HG03469 (cell line): ENCODE measurements at regions not wholly inside any gene's neighbourhood (a gene's known extent, or its start where the extent isn't known, plus 50 kb on each side); places are given as distances from the start of the nearest gene placed in this dataset.
"Not testable (repeated sequence)": the region's sequence is repeated elsewhere in the genome, so short reads cannot be mapped to it uniquely, and the experiment has no call there.

Source experiments
- ATAC-seq: cut with Tn5 transposase; IDR thresholded peaks from one replicate; pipeline ENCODE4 v1.9.1; 2021; ENCODE audit warnings: mild to moderate bottlenecking, moderate library complexity, moderate number of reproducible peaks; ENCODE audit not compliant: unreplicated experiment

DNA sequence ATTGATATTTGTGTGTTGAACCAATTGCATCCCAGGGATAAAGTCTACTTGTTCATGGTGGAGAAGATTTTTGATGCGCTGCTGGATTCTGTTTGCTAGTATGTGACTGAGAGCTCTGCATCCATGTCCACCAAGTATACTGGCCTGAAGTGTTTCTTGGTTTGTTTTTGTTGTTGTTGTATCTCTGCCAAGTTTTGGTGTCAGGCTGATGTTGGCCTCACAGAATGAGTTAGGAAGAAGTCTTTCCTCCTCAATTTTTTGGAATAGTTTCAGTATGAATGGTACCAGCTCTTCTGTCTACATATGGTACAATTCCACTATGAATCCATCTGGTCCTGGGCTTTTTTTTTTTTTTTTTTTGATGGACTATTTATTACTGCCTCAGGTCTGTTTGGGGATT is 50.9 kb upstream of the OSTN start:
- no peak for ATAC-seq

DNA sequence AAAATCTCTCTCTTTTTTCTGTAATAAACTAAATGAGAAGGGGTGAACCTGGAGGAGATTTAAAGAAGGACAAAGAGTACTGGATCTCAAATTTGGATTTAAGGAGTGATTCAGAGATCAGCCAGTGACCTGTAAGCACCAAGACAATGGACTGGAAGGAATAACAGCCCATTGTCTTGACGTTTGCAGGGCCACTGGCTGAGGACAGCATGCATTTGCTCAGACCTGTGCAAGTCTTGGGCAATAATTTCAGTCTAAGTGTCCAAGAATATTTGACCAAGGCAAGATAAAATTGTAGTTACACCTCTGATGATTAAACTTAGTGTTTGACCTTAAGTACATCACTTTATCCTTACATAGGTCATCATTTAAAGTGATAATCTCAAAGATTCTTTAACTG is 55.8 kb upstream of the OSTN start:
- ATAC-seq = no peak

DNA sequence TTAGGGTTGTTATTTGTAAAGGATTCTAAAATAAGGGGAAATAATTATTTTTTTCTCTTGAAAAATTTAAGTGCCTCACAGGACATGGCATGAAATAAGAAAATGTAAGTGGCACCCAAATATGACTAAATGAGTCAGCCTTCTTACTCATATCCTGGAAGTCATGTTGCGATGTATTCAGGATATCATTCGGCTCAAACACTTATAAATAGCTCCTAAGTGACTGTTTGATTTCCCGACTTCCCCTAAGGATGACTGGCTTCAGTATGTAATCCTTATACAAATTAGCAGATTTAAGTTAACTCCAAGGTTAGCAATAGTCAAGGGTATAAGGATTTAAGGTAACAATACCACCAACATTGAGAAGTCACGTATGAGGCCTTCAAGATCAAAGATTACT is 57.3 kb upstream of the OSTN start:
- ATAC-seq = no peak

DNA sequence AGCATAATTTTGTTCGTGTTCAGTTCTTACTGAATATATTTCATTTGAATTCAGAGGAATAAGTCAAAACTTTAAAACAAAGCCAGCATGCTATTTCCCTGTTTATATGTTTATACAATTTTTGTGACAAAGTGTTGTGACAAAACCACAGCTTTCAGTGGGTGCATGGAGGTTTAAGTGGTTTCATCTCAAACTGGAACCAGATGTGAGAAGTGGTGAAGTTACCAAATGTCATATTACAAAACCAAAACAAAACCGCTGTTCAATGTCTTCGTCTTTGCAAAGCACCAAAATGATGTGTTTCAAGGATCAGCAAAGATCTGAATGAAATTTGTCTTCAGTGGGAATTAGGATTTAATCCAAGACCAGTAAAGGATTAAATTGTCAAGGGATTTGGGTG is 59.3 kb upstream of the OSTN start:
- peak; percentile 32 for ATAC-seq

DNA sequence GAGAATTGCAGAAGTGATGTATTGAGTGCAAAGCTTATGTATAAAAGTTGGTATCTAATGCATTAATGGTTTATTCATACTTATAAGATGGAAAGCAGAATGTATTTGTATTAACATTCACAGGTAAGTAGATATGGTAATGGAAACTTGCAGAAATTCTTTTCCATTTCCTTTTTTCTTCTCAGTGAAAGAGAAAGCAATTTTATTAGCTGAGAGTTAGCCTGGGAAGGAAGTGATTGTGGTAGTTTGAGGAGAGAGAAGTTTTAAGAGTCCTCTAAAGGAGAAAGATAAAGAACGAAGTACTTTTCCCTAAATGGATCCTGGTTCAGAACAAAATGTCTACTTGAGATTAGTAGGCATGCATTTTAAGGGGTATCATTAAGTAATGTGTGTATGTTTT is 60.1 kb upstream of the OSTN start:
- no peak for ATAC-seq

DNA sequence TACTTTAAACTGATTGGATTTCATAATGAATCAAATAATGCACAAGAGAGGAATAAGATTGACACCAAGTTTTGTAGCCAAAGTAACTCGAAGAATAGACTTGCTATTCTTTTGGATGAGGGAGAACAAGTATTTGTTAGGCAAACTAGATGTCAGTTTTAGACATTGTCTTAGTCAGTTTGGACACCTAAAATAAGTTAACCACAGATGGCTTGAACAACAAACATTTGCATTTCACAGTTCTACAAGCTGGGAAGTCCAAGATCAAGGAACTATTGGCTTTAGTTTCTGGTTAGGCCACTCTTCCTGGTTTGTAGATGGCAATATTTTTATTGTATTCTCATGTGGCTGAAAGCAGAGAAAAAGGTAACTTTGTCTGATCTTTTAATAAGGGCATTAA is 61.3 kb upstream of the OSTN start:
- ATAC-seq = no peak

DNA sequence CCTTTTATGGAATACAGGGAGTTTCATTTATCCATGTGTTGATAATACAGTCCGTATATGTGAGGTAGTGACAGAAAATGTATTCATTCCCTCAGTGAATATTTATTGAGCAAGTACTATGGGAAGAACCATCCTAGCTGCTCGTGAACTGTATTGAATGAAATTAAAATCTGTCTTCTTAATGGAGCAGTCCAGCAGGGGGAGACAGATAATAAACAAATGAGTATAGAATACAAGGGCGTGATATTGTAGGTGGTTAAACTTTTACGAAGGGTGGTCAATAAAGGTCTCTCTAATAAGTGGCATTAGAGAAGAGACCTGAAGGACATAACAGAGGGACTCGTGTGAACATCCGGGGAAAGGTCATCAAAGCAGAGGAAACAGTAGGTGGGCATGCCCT is 62.7 kb upstream of the OSTN start:
- no peak for ATAC-seq

DNA sequence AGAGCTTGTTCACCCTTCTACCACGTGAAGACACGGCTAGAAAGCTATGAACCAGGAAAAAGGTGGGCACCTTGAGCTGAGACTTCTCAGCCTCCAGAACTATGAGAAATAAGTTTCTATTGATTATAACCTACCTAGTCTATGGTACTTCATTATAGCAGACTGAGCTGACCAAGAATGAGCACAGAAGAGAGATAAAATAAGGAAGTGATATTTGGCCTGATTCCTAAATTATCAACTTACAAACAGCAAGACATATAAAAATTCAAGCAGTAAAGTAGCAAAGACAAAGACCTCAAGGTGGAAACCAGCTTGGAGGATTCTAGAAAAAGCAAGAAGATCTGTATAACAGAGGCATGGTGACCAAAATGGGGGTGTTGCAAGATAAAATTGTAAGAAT is 63.9 kb upstream of the OSTN start:
- ATAC-seq = no peak

DNA sequence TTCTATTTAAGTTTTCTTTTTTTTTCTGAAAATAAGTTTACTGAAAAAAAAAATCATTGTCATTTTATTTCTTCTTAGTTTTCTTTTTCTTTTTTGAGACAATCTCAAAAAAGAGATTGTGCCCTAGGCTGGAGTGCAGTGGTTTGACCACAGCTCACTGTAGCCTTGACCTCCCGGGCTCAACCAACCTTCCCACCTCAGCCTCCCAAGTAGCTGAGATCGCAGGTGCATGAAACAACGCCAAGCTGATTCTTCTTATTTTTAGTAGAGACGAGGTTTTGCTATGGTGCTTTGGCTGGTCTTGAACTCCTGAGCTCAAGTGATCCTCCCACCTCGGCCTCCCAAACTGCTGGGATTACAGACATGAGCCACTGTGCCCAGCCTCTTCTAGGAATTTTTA is 65.7 kb upstream of the OSTN start:
- ATAC-seq = no peak

DNA sequence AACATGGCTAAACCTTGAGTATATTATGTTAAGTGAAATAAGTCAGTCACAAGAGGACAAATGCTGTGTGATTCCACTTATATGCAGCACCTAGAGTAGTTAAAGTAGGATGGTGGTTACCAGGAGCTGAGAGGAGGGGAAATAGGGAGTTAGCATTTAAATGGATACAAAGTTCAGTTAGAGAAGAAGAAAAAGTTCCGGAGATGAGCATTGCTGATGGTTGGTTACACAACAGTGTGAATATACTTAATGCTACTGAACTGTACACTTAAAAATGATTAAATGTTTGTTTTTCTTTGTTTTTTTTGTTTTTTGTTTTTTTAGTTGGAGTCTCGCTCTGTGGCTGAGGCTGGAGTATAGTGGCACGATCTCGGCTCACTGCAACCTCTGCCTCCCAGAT is 67.7 kb upstream of the OSTN start:
- no peak for ATAC-seq

DNA sequence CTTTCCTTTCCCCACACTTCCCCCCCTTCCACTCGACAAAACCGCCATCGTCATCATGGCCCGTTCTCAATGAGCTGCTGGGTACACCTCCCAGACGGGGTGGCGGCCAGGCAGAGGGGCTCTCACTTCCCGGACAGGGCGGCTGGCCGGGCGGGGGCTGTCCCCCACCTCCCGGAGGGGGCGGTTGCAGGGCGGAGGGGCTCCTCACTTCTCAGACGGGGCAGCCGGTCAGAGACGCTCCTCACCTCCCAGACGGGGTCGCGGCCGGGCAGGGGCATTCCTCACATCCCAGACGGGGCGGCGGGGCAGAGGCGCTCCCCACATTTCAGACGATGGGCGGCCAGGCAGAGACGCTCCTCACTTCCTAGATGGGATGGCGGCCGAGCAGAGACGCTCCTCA is 74.2 kb upstream of the OSTN start:
- ATAC-seq = not testable (repeated sequence)

DNA sequence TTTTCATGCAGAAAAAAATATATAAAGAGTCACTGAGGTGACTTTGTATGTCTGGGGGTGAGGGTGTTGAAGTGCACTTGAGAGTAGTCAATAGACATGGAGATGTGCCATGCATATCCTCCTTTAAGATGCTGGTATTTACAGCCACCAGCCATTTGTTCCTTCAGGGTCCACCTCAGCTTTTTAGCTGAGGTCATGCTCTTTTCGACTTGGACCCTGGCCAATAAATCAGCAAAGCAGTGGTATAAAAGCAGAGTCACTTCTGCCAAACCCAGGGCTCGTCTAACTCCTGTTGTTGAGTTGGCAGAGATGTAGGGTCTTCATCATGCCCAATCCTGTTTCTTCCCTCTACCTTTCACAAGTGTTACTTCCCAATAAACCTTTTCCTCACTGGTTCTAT is 75.1 kb upstream of the OSTN start:
- no peak for ATAC-seq

DNA sequence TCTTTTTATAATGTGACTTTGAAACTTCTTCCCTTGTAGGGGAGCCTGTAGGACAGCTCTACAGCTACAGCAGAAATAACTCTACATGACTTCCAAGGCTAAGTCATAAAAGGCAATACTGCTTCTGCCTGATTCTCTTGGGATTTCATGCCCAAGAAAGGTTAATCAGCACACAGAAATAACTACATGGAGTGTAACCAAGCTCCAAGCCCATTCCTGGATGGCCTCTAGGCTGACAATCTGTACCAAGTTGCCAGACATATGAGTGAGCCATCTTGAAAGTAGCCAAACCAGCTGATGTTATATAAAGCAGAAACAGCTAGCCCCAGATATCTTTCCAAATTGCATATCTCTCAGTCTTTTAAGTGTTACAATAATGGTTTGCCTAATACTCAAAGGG is 75.8 kb upstream of the OSTN start:
- no peak for ATAC-seq

DNA sequence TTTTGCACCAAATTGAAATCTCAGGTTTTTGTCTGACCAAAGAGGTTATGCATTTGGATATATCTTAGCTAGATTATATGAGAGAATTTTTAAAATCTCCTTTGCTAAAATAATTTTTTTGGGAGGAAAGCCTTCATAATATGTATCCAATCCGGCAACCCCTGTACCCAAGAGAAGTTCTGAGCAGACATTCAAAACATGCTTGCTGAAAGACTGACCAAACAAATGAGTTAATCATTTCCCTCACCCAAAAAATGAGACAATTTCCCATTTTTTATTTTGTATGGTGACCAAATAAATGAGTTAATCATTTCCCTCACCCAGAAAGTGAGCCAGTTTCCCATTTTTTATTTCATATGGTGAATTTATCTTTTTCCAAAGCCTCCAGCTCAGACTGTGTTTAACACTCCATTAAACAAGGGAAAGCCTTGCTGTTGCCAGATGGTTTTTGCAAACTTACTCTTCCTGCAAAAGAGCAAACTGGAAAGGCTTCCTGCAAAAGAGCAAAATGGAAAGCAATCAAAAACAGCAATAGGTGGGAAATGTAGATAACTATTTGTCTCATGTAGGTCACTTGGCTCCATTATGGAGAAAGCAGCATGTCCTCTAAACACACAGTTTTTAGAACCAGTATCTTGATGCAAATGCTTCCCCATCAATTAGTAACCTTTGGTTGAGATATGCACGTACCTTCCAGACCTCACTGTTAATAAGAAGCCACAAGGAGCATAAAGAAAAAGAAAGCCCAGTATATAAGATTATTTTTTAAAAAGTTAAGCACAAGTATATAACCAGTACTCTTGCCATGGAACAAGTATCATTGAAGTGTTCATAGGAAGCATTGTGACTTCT is 78.4 kb upstream of the OSTN start:
- ATAC-seq = peak; percentile 49

DNA sequence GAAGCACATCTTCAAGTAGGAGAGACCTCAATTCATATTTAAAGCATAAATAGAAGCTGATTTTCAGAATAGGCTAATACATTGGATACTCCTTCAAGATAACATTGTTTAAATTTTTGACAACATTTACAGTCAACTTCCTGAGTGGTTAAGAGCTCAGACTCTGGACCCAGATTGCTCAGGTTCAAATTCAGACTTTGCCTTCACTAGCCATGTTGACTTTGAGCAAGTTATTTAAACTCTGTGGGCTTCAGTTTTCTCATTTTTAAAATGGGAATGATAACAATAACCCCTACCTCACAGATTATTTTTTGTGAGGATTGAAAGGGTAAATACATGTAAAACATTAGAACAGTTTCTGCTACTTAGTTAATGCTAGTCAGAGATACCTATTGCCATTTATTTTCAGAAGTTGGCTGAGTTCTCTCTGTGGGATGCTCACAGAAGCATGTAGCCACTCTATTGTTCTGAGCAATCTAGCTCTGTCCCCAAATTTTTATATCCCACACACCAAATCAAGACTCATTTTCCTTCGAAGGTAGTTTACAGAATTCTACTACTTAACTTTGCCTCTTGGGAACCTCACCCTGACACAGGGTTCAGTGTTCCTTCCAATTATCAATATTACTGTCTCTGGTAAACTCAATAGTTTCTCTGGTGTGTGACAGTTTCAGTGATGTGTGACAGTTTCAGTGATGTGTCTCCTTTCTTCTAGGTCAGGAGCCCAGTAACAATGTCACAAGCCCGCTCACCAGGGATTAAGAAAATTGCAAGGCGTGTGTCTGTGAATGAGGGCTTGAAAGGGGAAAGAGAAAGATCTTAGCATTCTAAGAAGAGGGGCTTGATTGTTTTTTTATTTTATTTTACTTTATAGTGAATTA is 79.4 kb upstream of the OSTN start:
- ATAC-seq = peak; percentile 69

DNA sequence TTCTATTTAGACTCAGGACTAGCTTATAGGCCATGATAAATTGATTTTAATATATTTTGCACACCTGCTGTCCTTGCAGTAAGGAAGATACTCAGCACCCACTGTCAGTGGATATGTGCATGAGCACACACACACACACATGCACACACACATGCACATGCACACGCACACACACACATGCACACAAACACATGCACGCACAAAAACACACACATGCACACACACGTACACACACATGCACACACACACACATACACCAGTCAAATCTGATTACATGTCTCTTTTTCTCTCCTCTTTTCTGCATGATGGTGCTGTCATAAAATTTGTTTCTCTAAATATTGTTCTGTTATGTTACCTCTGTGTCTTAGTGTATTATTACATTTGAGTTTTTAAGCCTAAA is 87.3 kb upstream of the OSTN start:
- no peak for ATAC-seq

DNA sequence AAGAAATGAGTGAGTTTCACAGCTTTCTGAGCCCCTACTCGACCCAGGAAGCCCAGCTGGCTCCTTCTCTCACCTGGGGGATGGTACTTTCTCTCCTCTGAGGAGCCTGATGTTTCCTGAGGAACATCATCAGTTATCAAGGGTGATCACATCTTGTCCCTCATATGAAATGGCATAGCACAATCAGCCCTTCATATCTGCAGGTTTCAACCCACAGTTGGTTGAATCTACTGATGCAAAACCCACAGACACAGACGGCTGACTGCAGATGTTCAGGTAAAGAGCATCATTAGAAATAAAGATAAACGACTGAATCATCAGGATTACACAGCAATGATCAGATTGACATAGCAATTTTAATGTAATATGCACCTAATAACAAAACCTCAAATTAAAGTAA is 93.6 kb upstream of the OSTN start:
- peak; percentile 97 for ATAC-seq

DNA sequence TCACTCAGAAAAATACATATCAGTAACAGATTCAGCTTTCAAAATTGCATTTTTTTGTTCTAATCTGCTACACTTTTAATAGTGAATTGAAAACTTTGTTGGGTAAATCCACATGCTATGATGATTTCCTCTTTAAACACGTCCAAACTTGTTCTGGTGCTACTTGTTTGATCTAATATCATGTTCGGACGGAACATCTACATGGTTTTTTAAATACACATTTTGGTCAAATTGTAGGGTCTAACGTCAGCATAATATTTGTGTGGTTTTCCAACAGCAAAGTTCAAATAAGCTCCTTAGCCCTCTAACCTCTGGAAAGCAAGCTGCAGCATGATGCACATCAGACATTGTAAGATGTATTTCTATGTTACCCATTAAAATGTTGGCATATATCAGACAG is 98.5 kb upstream of the OSTN start:
- no peak for ATAC-seq

DNA sequence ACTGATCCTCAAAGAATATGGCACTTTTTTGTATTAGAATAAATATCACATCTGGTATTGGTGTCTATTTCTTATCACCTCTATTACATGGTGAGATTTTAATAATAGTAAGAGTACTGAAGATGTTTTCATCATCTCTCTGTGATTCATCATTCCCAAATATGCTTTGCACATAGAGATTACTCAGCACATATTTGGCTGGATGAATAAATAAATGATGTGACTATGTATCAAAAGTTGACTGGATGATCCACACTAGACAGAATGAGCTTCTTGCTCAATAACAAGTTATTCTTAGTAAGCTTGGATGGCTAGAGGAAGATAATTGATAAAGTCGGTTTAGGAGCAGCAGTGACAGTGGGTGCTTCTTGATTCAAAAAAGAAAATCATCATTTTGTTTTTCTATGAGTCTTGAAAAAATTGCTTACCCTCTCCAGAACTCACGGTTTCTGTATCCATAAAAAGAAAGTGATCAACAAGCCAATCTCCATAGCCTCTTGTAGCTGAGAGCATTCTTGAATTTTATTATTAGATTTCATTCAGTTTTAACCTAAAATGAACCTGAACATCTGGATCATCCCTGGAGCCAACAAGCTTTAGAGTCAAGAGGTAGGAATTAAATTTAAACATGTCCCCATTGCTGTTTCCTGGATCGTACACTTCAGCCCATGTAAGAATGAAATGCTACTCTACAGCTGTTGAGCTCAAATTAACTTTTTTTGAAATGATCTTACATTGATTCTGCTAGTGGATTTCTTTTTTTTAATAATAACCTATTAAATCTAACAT is 104.8 kb upstream of the OSTN start:
- no peak for ATAC-seq

DNA sequence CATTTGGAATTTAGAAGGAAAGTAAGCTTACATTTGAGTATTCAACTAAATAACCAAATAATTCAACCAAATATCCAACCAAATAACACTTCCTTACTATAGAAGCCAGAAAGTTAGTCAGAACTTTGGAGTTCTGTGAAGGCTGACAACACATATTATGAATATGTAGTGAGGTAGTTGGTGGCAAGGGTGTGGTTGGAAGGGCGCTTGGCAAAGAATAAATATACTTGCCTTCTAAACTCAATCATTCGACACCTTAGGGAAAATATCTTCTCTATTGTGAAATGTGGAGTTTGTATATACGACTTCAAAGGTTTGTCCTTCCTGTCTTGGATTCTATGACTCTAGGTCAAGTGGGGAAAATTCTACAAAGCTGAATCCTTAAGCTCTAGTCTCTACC is 111.7 kb upstream of the OSTN start:
- ATAC-seq = no peak

DNA sequence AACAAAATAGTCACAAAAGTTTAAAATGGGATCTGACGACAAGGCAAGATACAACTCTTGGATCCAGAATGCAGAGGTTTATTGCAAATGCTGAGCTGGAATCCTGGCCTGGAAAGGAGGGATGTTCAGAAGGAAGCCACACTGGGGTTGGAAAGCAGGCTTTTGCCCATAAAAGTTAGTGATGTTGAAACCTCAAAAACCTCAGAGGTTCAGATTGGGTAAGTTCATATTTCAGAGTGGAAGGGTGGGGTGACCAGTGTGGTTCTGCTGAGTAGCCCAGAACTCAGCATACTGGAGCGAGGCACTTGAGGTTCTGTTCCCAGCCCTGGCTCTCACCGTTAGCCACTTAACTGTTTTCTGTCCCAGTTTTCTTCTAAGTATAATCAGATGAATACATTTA is 114.0 kb upstream of the OSTN start:
- no peak for ATAC-seq
